GM10266 (cell line): ENCODE measurements at regions not wholly inside any gene's neighbourhood (a gene's known extent, or its start where the extent isn't known, plus 50 kb on each side); places are given as distances from the start of the nearest gene placed in this dataset.
"Not testable (repeated sequence)": the region's sequence is repeated elsewhere in the genome, so short reads cannot be mapped to it uniquely, and the experiment has no call there.

Experiments used
- DNase-seq: peaks from one replicate; pipeline ENCODE4 v3.0.0; 2012; ENCODE audit errors: extremely low spot score
- TF ChIP-seq, protein P1 (sequence below): IDR thresholded peaks from 2 replicates; pipeline ENCODE4 v1.5.1; 2012; ENCODE audit warnings: mild to moderate bottlenecking, low read depth; ENCODE audit not compliant: control insufficient read depth, insufficient read depth; ENCODE audit errors: missing control alignments

- DNase-seq, result no peak
- TF ChIP-seq, protein P1, sequence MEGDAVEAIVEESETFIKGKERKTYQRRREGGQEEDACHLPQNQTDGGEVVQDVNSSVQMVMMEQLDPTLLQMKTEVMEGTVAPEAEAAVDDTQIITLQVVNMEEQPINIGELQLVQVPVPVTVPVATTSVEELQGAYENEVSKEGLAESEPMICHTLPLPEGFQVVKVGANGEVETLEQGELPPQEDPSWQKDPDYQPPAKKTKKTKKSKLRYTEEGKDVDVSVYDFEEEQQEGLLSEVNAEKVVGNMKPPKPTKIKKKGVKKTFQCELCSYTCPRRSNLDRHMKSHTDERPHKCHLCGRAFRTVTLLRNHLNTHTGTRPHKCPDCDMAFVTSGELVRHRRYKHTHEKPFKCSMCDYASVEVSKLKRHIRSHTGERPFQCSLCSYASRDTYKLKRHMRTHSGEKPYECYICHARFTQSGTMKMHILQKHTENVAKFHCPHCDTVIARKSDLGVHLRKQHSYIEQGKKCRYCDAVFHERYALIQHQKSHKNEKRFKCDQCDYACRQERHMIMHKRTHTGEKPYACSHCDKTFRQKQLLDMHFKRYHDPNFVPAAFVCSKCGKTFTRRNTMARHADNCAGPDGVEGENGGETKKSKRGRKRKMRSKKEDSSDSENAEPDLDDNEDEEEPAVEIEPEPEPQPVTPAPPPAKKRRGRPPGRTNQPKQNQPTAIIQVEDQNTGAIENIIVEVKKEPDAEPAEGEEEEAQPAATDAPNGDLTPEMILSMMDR, result no peak
These were observed 122.3 kb downstream of the THBS2 start for GRCh38 chr6:169131390-169131789.

DNA sequence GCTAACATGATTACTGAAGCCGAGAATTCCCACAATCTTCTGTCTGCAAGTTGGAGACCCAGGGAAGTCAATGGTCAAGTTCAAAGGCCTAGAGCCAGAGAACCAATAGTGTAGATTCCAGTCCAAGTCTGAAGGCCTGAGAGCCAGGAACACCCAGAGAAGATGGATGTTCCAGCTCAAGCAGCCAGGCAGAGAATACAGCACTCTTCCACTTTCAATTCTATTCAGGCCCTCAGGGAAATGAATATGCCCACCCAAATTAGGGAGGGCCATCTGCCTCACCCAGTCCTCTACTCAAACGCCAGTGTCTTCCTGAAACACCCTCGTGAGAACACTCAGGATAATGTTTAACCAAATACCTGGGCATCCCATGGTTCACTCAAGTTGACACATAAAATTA, 123.5 kb downstream of the THBS2 start:
- TF ChIP-seq, protein P1, result no peak
- no peak for DNase-seq

- TF ChIP-seq, protein P1, result no peak
- DNase-seq, result no peak
These were observed 132.6 kb downstream of the THBS2 start for GRCh38 chr6:169121013-169121412.

DNA sequence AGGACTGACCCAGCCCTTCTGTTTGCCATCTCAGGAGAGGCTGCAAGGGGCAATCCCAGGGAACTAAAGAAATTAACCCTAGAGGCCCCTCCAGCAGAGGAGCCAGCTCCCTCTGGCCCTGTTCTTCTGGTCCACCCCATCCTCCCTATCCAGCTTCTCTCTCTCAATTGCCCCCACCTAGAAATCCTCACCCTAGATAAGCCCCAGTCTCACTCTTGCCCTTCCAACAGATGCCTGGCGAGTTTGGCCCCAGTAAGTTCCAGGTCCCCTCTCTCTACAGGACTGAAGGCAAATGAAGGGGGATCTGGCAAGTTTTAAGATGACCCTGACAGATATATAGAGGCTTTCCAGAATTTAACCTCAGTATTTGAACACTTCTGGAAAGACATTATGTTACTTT, 134.0 kb downstream of the THBS2 start:
- TF ChIP-seq, protein P1, result no peak
- no peak for DNase-seq

DNA sequence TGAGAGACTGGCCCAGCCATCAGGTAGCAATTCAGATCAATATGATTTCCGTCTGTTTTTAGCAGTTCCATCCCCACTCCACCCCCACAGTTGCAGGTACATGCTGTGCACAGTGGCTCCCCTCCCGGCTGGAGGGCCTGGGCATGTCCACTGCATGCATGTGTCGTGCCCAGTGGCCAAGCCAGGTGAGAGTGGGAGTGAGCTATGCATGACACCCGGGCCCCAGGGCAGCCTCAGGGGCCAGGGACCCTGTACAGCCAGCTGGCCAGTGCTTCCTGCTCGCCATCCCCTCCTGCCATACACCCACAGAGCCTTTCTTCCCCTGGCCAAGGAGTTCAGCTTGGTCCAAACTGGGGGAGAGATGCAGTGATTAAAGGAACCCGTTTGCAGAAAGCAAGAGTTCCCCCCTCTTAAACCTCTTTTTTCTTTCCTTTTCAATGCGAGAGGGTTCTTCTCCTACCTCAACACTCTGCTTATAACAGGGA, 135.3 kb downstream of the THBS2 start:
- TF ChIP-seq, protein P1, result no peak

GRCh38 chr6:169117663-169118062, 136.0 kb downstream of the THBS2 start:
- TF ChIP-seq, protein P1, result no peak
- DNase-seq, result no peak

More for the DNA sequence above, 135.3 kb downstream of the THBS2 start:
- no peak for DNase-seq

GRCh38 chr6:169115632-169116031, 138.0 kb downstream of the THBS2 start:
- TF ChIP-seq, protein P1, result no peak
- no peak for DNase-seq

DNA sequence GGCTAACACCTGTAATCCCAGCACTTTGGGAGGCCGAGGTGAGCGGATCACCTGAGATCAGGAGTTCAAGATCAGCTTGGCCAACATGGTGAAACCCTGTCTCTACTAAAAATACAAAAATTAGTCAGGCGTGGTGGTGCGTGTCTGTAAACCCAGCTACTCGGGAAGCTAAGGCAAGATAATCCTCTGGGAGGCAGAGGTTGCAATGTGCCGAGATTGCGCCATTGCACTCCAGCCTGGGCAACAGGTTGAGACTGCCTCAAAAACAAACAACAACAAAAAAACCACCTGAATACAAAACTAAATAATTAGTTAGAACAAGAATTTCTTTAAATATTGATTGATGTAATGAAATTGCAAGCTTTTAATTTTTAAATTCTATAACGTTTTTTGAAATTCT, 139.0 kb downstream of the THBS2 start:
- not testable (repeated sequence) for DNase-seq
